GM21576 (cell line): ENCODE measurements at regions not wholly inside any gene's neighbourhood (a gene's known extent, or its start where the extent isn't known, plus 50 kb on each side); places are given as distances from the start of the nearest gene placed in this dataset.

Experiments
- ATAC-seq: cut with Tn5 transposase; IDR thresholded peaks from one replicate; pipeline ENCODE4 v1.9.1; 2021; ENCODE audit warnings: mild to moderate bottlenecking, moderate library complexity; ENCODE audit not compliant: unreplicated experiment

- ATAC-seq, result no peak
Observed at GRCh38 chr5:133715616-133716015, 103.3 kb upstream of the FSTL4 start.

- ATAC-seq, result no peak
Observed at GRCh38 chr5:133715216-133715615, 102.9 kb upstream of the FSTL4 start.

GRCh38 chr5:133714161-133714915 lies 102.0 kb upstream of the FSTL4 start:
- no peak for ATAC-seq

- no peak for ATAC-seq
Observed at GRCh38 chr5:133713751-133714150, 101.4 kb upstream of the FSTL4 start.

GRCh38 chr5:133713209-133713608 lies 100.9 kb upstream of the FSTL4 start:
- no peak for ATAC-seq

GRCh38 chr5:133712562-133712961 lies 100.2 kb upstream of the FSTL4 start:
- ATAC-seq, result no peak

GRCh38 chr5:133709209-133709725 lies 96.9 kb upstream of the FSTL4 start:
- ATAC-seq, result no peak

- ATAC-seq, result no peak
Observed at GRCh38 chr5:133708331-133708850, 96.0 kb upstream of the FSTL4 start.

GRCh38 chr5:133707629-133708028 lies 95.3 kb upstream of the FSTL4 start:
- no peak for ATAC-seq

- no peak for ATAC-seq
Observed at GRCh38 chr5:133706506-133707430, 94.4 kb upstream of the FSTL4 start.

GRCh38 chr5:133705331-133705730 lies 93.0 kb upstream of the FSTL4 start:
- no peak for ATAC-seq

GRCh38 chr5:133704411-133704810 lies 92.1 kb upstream of the FSTL4 start:
- no peak for ATAC-seq

GRCh38 chr5:133703935-133704334 lies 91.6 kb upstream of the FSTL4 start:
- no peak for ATAC-seq

GRCh38 chr5:133702791-133703770 lies 90.7 kb upstream of the FSTL4 start:
- no peak for ATAC-seq

GRCh38 chr5:133701871-133702270 lies 89.5 kb upstream of the FSTL4 start:
- no peak for ATAC-seq

GRCh38 chr5:133700251-133700650 lies 87.9 kb upstream of the FSTL4 start:
- ATAC-seq, result no peak

GRCh38 chr5:133698646-133699526 lies 86.5 kb upstream of the FSTL4 start:
- peak; percentile 49 for ATAC-seq

GRCh38 chr5:133698259-133698554 lies 85.9 kb upstream of the FSTL4 start:
- ATAC-seq, result no peak

- no peak for ATAC-seq
Observed at GRCh38 chr5:133697536-133698258, 85.4 kb upstream of the FSTL4 start.
